Ishikawa (cell line): ENCODE measurements at regions not wholly inside any gene's neighbourhood (a gene's known extent, or its start where the extent isn't known, plus 50 kb on each side); places are given as distances from the start of the nearest gene placed in this dataset.

Experiments used
- CEBPB ChIP-seq: IDR thresholded peaks from 2 replicates; pipeline ENCODE4 v1.6.1; 2012
- CREB1 ChIP-seq: IDR thresholded peaks from 2 replicates; pipeline ENCODE4 v1.6.1; 2012; ENCODE audit warnings: low read depth
- EGR1 ChIP-seq: IDR thresholded peaks from 2 replicates; pipeline ENCODE4 v1.6.1; 2012
- EP300 ChIP-seq: IDR thresholded peaks from 2 replicates; pipeline ENCODE4 v1.6.1; 2012; ENCODE audit warnings: borderline replicate concordance
- FOXM1 ChIP-seq: IDR thresholded peaks from 2 replicates; pipeline ENCODE4 v1.6.1; 2012; ENCODE audit warnings: low read depth, borderline replicate concordance
- MAX ChIP-seq: IDR thresholded peaks from 2 replicates; pipeline ENCODE4 v1.6.1; 2012
- NFIC ChIP-seq: IDR thresholded peaks from 2 replicates; pipeline ENCODE4 v1.6.1; 2012
- RAD21 ChIP-seq: IDR thresholded peaks from 2 replicates; pipeline ENCODE4 v1.6.1; 2012; ENCODE audit warnings: low read depth
- REST ChIP-seq: IDR thresholded peaks from 2 replicates; pipeline ENCODE4 v1.6.1; 2012; ENCODE audit warnings: low read depth, mild to moderate bottlenecking
- TAF1 ChIP-seq: IDR thresholded peaks from 2 replicates; pipeline ENCODE4 v1.6.1; 2012; ENCODE audit warnings: low read depth, mild to moderate bottlenecking
- TCF12 ChIP-seq: IDR thresholded peaks from 2 replicates; pipeline ENCODE4 v1.6.1; 2012; ENCODE audit warnings: low read depth
- TEAD4 ChIP-seq: IDR thresholded peaks from 2 replicates; pipeline ENCODE4 v1.6.1; 2012
- USF1 ChIP-seq: IDR thresholded peaks from 2 replicates; pipeline ENCODE4 v1.6.1; 2012
- YY1 ChIP-seq: IDR thresholded peaks from 2 replicates; pipeline ENCODE4 v1.6.1; 2012; ENCODE audit warnings: low read depth
- ZBTB7A ChIP-seq: IDR thresholded peaks from 2 replicates; pipeline ENCODE4 v1.6.1; 2012; ENCODE audit warnings: low read depth

GRCh38 chr1:29585656-29586055 is 349.3 kb downstream of the PTPRU start:
- no peak for TF ChIP-seq FOXM1
- TF ChIP-seq MAX, result no peak
- no peak for TF ChIP-seq TCF12
- TF ChIP-seq EGR1, result no peak
- no peak for TF ChIP-seq USF1
- no peak for TF ChIP-seq RAD21
- TF ChIP-seq CREB1, result no peak

- TF ChIP-seq EGR1 (no peak), TAF1 (no peak), TCF12 (no peak), NFIC (no peak), MAX (no peak), FOXM1 (no peak)
Measured at GRCh38 chr1:29585201-29585600, 348.9 kb downstream of the PTPRU start.

GRCh38 chr1:29584776-29585175 is 348.5 kb downstream of the PTPRU start:
- no peak for TF ChIP-seq USF1
- TF ChIP-seq MAX, result no peak
- TF ChIP-seq EP300, result no peak
- no peak for TF ChIP-seq REST
- no peak for TF ChIP-seq YY1
- no peak for TF ChIP-seq FOXM1
- no peak for TF ChIP-seq CREB1
- TF ChIP-seq CEBPB, result no peak
- no peak for TF ChIP-seq TCF12
- no peak for TF ChIP-seq TAF1
- TF ChIP-seq NFIC, result no peak
- TF ChIP-seq EGR1, result no peak

GRCh38 chr1:29584362-29584761 is 348.0 kb downstream of the PTPRU start:
- no peak for TF ChIP-seq USF1
- no peak for TF ChIP-seq FOXM1
- no peak for TF ChIP-seq TEAD4
- TF ChIP-seq TAF1, result no peak
- TF ChIP-seq REST, result no peak
- no peak for TF ChIP-seq EP300

GRCh38 chr1:29583727-29584126 is 347.4 kb downstream of the PTPRU start:
- no peak for TF ChIP-seq MAX
- no peak for TF ChIP-seq CREB1
- TF ChIP-seq TAF1, result no peak
- TF ChIP-seq TEAD4, result no peak
- TF ChIP-seq RAD21, result no peak
- no peak for TF ChIP-seq CEBPB

GRCh38 chr1:29581256-29581655 is 344.9 kb downstream of the PTPRU start:
- TF ChIP-seq USF1 (no peak), CREB1 (no peak), REST (no peak), EP300 (no peak), FOXM1 (no peak), NFIC (no peak), TCF12 (no peak), EGR1 (no peak), CEBPB (no peak), TEAD4 (no peak), ZBTB7A (no peak)
